ENCODE measurements at regions not wholly inside any gene's neighbourhood (a gene's known extent, or its start where the extent isn't known, plus 50 kb on each side); places are given as distances from the start of the nearest gene placed in this dataset.

- TF ChIP-seq, protein P1, sequence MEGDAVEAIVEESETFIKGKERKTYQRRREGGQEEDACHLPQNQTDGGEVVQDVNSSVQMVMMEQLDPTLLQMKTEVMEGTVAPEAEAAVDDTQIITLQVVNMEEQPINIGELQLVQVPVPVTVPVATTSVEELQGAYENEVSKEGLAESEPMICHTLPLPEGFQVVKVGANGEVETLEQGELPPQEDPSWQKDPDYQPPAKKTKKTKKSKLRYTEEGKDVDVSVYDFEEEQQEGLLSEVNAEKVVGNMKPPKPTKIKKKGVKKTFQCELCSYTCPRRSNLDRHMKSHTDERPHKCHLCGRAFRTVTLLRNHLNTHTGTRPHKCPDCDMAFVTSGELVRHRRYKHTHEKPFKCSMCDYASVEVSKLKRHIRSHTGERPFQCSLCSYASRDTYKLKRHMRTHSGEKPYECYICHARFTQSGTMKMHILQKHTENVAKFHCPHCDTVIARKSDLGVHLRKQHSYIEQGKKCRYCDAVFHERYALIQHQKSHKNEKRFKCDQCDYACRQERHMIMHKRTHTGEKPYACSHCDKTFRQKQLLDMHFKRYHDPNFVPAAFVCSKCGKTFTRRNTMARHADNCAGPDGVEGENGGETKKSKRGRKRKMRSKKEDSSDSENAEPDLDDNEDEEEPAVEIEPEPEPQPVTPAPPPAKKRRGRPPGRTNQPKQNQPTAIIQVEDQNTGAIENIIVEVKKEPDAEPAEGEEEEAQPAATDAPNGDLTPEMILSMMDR (IDR thresholded peaks at IDR 0.05): no peak
- no peak for TF ChIP-seq POLR2A (IDR thresholded peaks at IDR 0.05)
Measured at GRCh38 chr4:58541926-58542325, 1431.7 kb upstream of the IGFBP7 start.
